ENCODE measurements at regions not wholly inside any gene's neighbourhood (a gene's known extent, or its start where the extent isn't known, plus 50 kb on each side); places are given as distances from the start of the nearest gene placed in this dataset.

GRCh38 chr2:505941-506340 is 171.3 kb downstream of the TMEM18 start:
- TF ChIP-seq CTCF (IDR thresholded peaks at IDR 0.05) (no peak), POLR2AphosphoS5 (IDR thresholded peaks at IDR 0.05) (no peak), POLR2A (IDR thresholded peaks at IDR 0.05) (no peak)
